Skeletal muscle cell (primary cell): ENCODE measurements at regions not wholly inside any gene's neighbourhood (a gene's known extent, or its start where the extent isn't known, plus 50 kb on each side); places are given as distances from the start of the nearest gene placed in this dataset.
"Not testable (repeated sequence)": the region's sequence is repeated elsewhere in the genome, so short reads cannot be mapped to it uniquely, and the experiment has no call there.

Experiments used
- DNase-seq: peaks from one replicate; pipeline ENCODE4 v3.0.0-alpha.2; 2010; ENCODE audit warnings: low read depth
- H3K4me3 ChIP-seq: 2 replicates; pipeline ENCODE4 v1.5.1; 2011; ENCODE audit warnings: low read depth, mild to moderate bottlenecking, control low read depth, low read length, moderate library complexity

GRCh38 chr1:30538226-30538992, 185.0 kb downstream of the MATN1 start:
- H3K4me3 ChIP-seq = no peak overlapping the region
- DNase-seq = no peak

- DNase-seq = no peak
- no peak overlapping the region for H3K4me3 ChIP-seq
Measured at GRCh38 chr1:30537279-30537678, 186.1 kb downstream of the MATN1 start.

GRCh38 chr1:30536530-30536929, 186.9 kb downstream of the MATN1 start:
- DNase-seq = no peak

GRCh38 chr1:30535595-30536325, 187.6 kb downstream of the MATN1 start:
- DNase-seq = no peak
- no peak overlapping the region for H3K4me3 ChIP-seq

More at GRCh38 chr1:30536530-30536929, 186.9 kb downstream of the MATN1 start:
- no peak overlapping the region for H3K4me3 ChIP-seq

- no peak for DNase-seq
- no peak overlapping the region for H3K4me3 ChIP-seq
Measured at GRCh38 chr1:30534551-30534940, 188.8 kb downstream of the MATN1 start.

GRCh38 chr1:30533796-30534550, 189.4 kb downstream of the MATN1 start:
- H3K4me3 ChIP-seq = no peak overlapping the region
- DNase-seq = no peak

- DNase-seq = no peak
- H3K4me3 ChIP-seq = no peak overlapping the region
Measured at GRCh38 chr1:30533141-30533540, 190.2 kb downstream of the MATN1 start.

- no peak overlapping the region for H3K4me3 ChIP-seq
- no peak for DNase-seq
Measured at GRCh38 chr1:30532621-30533020, 190.8 kb downstream of the MATN1 start.

- no peak overlapping the region for H3K4me3 ChIP-seq
- DNase-seq = no peak
Measured at GRCh38 chr1:30527511-30528140, 195.8 kb downstream of the MATN1 start.

GRCh38 chr1:30526652-30527345, 196.6 kb downstream of the MATN1 start:
- no peak overlapping the region for H3K4me3 ChIP-seq
- no peak for DNase-seq

- no peak overlapping the region for H3K4me3 ChIP-seq
- peak; percentile 43 for DNase-seq
Measured at GRCh38 chr1:30525971-30526651, 197.3 kb downstream of the MATN1 start.

GRCh38 chr1:30525631-30525970, 197.8 kb downstream of the MATN1 start:
- DNase-seq = no peak
- no peak overlapping the region for H3K4me3 ChIP-seq

- H3K4me3 ChIP-seq = no peak overlapping the region
- no peak for DNase-seq
Measured at GRCh38 chr1:30524840-30525617, 198.4 kb downstream of the MATN1 start.

GRCh38 chr1:30524025-30524555, 199.3 kb downstream of the MATN1 start:
- DNase-seq = not testable (repeated sequence)

GRCh38 chr1:30523055-30524020, 200.0 kb downstream of the MATN1 start:
- peak; percentile 31 for DNase-seq
- no peak overlapping the region for H3K4me3 ChIP-seq

More at GRCh38 chr1:30524025-30524555, 199.3 kb downstream of the MATN1 start:
- not testable (repeated sequence) for H3K4me3 ChIP-seq
